C4-2B (cell line): ENCODE measurements at regions not wholly inside any gene's neighbourhood (a gene's known extent, or its start where the extent isn't known, plus 50 kb on each side); places are given as distances from the start of the nearest gene placed in this dataset.
"Not testable (repeated sequence)": the region's sequence is repeated elsewhere in the genome, so short reads cannot be mapped to it uniquely, and the experiment has no call there.

Experiments
- CTCF ChIP-seq: fragments of 450-650 bp; conservative IDR thresholded peaks from 2 replicates; pipeline ENCODE4 v1.5.1; 2017; ENCODE audit warnings: mild to moderate bottlenecking
- ZFX ChIP-seq: fragments of 450-650 bp; IDR thresholded peaks from 2 replicates; pipeline ENCODE4 v1.6.1; 2017

- TF ChIP-seq CTCF, ZFX: not testable (repeated sequence)
These were observed 62.8 kb upstream of the PRKD1 start for GRCh38 chr14:29990344-29990857.
